WTC11 (cell line): ENCODE measurements at regions not wholly inside any gene's neighbourhood (a gene's known extent, or its start where the extent isn't known, plus 50 kb on each side); places are given as distances from the start of the nearest gene placed in this dataset.

Experiments
- FOXK1 ChIP-seq: sonication (generic); formaldehyde crosslinking; IDR thresholded peaks from 2 replicates; pipeline ENCODE4 v1.8.0; 2022; ENCODE audit warnings: mild to moderate bottlenecking, moderate library complexity, missing genetic modification reagents
- JUN ChIP-seq: sonication (generic); formaldehyde crosslinking; IDR thresholded peaks from 2 replicates; pipeline ENCODE4 v1.8.0; 2023; ENCODE audit warnings: mild to moderate bottlenecking, missing genetic modification reagents
- NFATC4 ChIP-seq: fragments of 250-450 bp; sonication (Bioruptor Pico); IDR thresholded peaks from 2 replicates; pipeline ENCODE4 v1.9.0; 2021; ENCODE audit warnings: mild to moderate bottlenecking
- ZNF121 ChIP-seq: sonication (generic); formaldehyde crosslinking; IDR thresholded peaks from 2 replicates; pipeline ENCODE4 v1.8.0; 2023; ENCODE audit warnings: missing genetic modification reagents
- ZNF423 ChIP-seq: fragments of 250-450 bp; sonication (Bioruptor Pico); IDR thresholded peaks from 2 replicates; pipeline ENCODE4 v2.1.2; 2022; ENCODE audit warnings: mild to moderate bottlenecking, moderate library complexity
- TF ChIP-seq, protein P1 (sequence below): fragments of 200-600 bp; IDR thresholded peaks from 2 replicates; pipeline ENCODE4 v1.8.0; 2022; ENCODE audit warnings: antibody characterized with exemption
- TF ChIP-seq, protein P2 (sequence below): sonication (generic); formaldehyde crosslinking; IDR thresholded peaks from 2 replicates; pipeline ENCODE4 v1.8.1; 2023; ENCODE audit warnings: mild to moderate bottlenecking, missing genetic modification reagents
- TF ChIP-seq, protein P3 (sequence below): sonication (generic); formaldehyde crosslinking; IDR thresholded peaks from 2 replicates; pipeline ENCODE4 v1.8.0; 2022; ENCODE audit warnings: mild to moderate bottlenecking, missing genetic modification reagents
- TF ChIP-seq, protein P4 (sequence below): sonication (generic); formaldehyde crosslinking; IDR thresholded peaks from 2 replicates; pipeline ENCODE4 v1.8.0; 2023; ENCODE audit warnings: mild to moderate bottlenecking, missing genetic modification reagents
- TF ChIP-seq, protein P5 (sequence below): fragments of 250-450 bp; sonication (Bioruptor Pico); IDR thresholded peaks from 2 replicates; pipeline ENCODE4 v1.9.0; 2021; ENCODE audit warnings: mild to moderate bottlenecking

DNA sequence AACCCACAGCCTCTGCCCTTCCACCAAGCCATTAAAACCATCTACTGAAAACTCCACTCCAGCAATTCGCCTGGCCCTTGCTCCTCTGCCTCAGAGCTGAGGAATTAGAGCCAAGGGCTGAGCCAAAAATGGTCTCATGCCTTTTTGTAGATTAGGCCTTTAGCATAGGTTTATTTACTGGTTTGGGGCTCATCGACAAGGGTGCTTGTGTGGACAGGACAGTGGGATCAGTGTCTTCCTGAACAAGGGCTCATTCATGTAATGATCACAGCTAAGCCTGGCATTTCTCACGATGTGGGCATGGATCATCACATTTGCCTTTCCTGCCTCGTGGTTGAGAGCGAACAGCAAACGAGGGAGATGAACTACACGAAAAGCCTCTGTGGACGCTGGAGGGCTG is 59.2 kb upstream of the PHF24 start:
- TF ChIP-seq, protein P1, sequence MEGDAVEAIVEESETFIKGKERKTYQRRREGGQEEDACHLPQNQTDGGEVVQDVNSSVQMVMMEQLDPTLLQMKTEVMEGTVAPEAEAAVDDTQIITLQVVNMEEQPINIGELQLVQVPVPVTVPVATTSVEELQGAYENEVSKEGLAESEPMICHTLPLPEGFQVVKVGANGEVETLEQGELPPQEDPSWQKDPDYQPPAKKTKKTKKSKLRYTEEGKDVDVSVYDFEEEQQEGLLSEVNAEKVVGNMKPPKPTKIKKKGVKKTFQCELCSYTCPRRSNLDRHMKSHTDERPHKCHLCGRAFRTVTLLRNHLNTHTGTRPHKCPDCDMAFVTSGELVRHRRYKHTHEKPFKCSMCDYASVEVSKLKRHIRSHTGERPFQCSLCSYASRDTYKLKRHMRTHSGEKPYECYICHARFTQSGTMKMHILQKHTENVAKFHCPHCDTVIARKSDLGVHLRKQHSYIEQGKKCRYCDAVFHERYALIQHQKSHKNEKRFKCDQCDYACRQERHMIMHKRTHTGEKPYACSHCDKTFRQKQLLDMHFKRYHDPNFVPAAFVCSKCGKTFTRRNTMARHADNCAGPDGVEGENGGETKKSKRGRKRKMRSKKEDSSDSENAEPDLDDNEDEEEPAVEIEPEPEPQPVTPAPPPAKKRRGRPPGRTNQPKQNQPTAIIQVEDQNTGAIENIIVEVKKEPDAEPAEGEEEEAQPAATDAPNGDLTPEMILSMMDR = no peak
- TF ChIP-seq, protein P2, sequence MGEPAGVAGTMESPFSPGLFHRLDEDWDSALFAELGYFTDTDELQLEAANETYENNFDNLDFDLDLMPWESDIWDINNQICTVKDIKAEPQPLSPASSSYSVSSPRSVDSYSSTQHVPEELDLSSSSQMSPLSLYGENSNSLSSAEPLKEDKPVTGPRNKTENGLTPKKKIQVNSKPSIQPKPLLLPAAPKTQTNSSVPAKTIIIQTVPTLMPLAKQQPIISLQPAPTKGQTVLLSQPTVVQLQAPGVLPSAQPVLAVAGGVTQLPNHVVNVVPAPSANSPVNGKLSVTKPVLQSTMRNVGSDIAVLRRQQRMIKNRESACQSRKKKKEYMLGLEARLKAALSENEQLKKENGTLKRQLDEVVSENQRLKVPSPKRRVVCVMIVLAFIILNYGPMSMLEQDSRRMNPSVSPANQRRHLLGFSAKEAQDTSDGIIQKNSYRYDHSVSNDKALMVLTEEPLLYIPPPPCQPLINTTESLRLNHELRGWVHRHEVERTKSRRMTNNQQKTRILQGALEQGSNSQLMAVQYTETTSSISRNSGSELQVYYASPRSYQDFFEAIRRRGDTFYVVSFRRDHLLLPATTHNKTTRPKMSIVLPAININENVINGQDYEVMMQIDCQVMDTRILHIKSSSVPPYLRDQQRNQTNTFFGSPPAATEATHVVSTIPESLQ (CRISPR knock-in tag) = no peak
- TF ChIP-seq NFATC4 (CRISPR knock-in tag) (no peak), FOXK1 (CRISPR knock-in tag) (no peak), ZNF423 (CRISPR knock-in tag) (no peak), JUN (CRISPR knock-in tag) (no peak), ZNF121 (CRISPR knock-in tag) (no peak)
- TF ChIP-seq, protein P3, sequence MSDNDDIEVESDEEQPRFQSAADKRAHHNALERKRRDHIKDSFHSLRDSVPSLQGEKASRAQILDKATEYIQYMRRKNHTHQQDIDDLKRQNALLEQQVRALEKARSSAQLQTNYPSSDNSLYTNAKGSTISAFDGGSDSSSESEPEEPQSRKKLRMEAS (CRISPR knock-in tag) = no peak
- TF ChIP-seq, protein P4, sequence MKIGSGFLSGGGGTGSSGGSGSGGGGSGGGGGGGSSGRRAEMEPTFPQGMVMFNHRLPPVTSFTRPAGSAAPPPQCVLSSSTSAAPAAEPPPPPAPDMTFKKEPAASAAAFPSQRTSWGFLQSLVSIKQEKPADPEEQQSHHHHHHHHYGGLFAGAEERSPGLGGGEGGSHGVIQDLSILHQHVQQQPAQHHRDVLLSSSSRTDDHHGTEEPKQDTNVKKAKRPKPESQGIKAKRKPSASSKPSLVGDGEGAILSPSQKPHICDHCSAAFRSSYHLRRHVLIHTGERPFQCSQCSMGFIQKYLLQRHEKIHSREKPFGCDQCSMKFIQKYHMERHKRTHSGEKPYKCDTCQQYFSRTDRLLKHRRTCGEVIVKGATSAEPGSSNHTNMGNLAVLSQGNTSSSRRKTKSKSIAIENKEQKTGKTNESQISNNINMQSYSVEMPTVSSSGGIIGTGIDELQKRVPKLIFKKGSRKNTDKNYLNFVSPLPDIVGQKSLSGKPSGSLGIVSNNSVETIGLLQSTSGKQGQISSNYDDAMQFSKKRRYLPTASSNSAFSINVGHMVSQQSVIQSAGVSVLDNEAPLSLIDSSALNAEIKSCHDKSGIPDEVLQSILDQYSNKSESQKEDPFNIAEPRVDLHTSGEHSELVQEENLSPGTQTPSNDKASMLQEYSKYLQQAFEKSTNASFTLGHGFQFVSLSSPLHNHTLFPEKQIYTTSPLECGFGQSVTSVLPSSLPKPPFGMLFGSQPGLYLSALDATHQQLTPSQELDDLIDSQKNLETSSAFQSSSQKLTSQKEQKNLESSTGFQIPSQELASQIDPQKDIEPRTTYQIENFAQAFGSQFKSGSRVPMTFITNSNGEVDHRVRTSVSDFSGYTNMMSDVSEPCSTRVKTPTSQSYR (CRISPR knock-in tag) = no peak
- TF ChIP-seq, protein P5, sequence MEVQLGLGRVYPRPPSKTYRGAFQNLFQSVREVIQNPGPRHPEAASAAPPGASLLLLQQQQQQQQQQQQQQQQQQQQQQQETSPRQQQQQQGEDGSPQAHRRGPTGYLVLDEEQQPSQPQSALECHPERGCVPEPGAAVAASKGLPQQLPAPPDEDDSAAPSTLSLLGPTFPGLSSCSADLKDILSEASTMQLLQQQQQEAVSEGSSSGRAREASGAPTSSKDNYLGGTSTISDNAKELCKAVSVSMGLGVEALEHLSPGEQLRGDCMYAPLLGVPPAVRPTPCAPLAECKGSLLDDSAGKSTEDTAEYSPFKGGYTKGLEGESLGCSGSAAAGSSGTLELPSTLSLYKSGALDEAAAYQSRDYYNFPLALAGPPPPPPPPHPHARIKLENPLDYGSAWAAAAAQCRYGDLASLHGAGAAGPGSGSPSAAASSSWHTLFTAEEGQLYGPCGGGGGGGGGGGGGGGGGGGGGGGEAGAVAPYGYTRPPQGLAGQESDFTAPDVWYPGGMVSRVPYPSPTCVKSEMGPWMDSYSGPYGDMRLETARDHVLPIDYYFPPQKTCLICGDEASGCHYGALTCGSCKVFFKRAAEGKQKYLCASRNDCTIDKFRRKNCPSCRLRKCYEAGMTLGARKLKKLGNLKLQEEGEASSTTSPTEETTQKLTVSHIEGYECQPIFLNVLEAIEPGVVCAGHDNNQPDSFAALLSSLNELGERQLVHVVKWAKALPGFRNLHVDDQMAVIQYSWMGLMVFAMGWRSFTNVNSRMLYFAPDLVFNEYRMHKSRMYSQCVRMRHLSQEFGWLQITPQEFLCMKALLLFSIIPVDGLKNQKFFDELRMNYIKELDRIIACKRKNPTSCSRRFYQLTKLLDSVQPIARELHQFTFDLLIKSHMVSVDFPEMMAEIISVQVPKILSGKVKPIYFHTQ = no peak
